ENCODE measurements at regions not wholly inside any gene's neighbourhood (a gene's known extent, or its start where the extent isn't known, plus 50 kb on each side); places are given as distances from the start of the nearest gene placed in this dataset.

DNA sequence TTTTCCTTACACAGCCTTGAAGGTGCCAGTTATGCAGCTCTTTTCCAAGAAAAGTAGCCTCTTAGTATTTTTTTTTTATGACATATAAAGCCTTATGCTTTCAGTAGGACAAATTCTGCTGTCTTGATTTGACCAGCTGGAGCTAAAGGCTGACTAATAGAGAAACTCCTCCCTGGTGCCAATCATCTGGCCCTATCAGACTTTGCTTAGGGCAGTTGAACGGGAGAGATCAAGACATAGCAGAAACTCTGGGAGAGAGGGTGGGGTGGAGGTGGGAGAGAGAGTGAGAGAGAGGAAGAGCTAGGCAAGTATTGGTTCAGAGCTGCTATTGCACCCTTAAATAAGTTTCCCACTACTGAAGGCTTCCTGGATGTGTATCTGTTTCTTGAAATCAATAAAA, 100.2 kb downstream of the SEC61B start:
- DNase-seq (ENCODE audit: low read depth, low spot score) = no peak
- H3K4me3 ChIP-seq (ENCODE audit: low read length) = no peak overlapping the region

DNA sequence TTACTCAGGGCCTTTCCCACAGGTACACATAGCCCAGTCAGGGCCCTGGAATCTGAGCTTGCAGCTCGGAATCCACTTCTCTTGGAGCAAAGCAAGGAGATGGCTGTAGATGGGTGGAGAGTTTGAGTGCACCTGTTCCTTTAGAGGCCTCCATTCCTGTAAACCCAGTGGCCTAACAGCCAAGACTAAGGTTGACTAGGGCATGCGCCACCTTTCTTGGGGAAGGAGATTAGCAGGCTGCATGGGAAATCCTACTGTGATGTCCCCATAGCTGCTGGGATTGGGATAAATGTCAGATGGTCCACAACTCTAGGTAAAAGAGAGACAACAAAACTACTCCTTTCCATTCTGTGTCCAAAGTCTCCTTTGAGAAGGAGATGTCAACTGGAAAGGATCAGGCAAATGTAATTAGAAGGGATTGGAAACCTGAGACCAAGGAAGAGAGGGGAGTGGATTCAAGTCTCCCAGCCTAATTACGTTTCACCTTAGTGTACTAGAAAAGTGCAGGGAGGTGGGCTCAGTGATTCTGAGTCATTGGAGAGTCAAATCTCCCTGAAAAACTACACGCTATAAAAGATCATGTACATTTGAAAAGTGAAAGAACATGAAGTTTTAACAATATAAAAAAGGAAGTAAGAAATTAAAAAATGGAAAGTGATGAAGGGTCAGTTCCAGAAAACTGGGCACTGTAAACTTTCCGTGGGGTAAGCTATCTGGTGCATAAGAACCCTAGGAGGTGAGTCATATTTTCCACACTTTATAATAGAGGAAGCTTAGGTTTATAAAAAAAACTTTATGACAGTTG, 104.2 kb downstream of the SEC61B start:
- no peak overlapping the region for H3K4me3 ChIP-seq (ENCODE audit: low read length)
- DNase-seq (ENCODE audit: low read depth, low spot score) = no peak

DNA sequence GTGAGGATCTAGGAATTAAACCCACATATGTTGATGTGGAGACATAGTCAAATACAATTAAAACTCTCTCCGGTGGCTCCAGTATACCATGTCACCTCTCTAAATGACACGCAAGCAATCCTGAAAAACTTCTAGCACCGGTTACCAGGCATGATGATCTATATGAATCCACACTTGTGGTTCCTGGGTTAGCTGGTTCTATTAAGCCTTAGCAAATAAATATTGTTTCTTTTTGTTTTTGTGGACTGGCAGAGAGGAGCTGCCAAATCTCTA, 104.8 kb downstream of the SEC61B start:
- DNase-seq (ENCODE audit: low read depth, low spot score) = no peak
- no peak overlapping the region for H3K4me3 ChIP-seq (ENCODE audit: low read length)

DNA sequence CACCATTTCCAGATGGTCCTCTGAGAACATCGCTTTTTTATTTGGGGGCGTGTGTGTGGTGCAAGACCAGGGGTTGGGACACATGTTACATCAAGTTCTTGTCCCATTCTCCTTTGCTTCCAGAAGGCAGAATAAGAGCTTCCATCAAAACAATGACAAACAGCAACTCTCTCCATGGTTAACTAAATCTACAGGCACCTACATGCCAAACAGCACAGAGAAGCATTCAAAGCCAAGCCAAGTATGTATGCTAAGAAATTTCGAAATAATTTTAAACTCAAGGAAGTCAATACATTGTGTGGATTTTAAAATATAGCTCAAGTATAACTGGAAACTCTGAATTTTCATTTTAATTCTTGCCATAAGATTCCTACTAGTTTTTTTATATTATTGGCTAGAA, 105.6 kb downstream of the SEC61B start:
- no peak overlapping the region for H3K4me3 ChIP-seq (ENCODE audit: low read length)

DNA sequence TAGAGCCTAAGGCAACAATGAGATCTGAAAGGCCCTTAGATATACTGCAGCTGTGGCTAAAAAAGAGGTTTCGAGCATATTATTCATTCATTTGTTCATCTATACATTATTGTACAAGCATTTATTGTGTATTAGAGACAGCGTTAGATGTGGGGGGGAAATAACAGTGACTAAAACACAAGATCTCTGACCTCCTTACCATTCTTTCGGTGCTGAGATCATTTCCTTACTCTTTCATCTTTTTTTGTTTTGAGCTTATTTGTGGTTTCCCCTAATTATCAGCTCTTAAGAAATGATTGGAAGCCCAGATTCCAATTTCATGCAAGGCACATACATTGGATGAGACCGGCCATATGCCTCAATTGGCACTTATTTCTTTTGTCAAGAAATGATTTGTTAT, 113.2 kb downstream of the SEC61B start:
- no peak for DNase-seq (ENCODE audit: low read depth, low spot score)
- no peak overlapping the region for H3K4me3 ChIP-seq (ENCODE audit: low read length)

More for the DNA sequence above, 105.6 kb downstream of the SEC61B start:
- no peak for DNase-seq (ENCODE audit: low read depth, low spot score)

DNA sequence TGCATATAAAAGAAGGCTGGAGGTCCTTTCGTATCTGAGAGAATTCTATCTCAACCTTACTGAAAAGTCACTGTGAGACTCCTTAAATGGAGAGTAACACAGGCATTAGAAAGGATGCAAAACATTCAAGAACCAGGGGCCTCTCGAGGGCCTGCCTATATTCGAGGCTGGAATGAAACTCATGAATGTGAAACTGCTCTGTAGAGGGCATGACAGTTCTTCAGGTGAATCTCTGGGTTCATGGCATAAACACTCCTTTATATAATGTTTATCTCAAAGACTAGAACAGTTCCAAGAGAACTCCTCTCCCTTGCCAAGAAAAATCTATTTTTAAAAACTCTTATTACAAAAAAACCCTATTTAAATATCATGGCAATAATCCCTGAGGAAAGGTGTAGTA, 113.9 kb downstream of the SEC61B start:
- H3K4me3 ChIP-seq (ENCODE audit: low read length) = no peak overlapping the region
- no peak for DNase-seq (ENCODE audit: low read depth, low spot score)

DNA sequence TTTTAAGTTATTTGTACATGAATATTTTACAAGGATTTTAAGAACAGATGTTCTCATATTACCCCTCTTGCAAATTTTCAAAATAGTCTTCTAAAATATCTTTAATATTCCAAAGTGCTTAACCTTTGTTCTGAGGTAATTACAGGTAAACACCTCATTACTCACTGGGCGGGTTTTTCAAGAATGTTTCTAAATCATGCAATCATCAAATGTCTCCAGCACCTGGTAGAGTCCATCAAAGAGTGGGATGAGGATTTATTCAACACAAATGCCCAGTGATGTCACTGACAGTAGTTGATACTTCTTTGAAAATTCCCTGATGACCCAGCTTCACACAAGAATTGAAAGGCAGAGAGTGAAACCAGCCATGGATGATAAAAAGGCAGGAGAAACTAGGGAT, 114.4 kb downstream of the SEC61B start:
- H3K4me3 ChIP-seq (ENCODE audit: low read length) = no peak overlapping the region
- no peak for DNase-seq (ENCODE audit: low read depth, low spot score)

DNA sequence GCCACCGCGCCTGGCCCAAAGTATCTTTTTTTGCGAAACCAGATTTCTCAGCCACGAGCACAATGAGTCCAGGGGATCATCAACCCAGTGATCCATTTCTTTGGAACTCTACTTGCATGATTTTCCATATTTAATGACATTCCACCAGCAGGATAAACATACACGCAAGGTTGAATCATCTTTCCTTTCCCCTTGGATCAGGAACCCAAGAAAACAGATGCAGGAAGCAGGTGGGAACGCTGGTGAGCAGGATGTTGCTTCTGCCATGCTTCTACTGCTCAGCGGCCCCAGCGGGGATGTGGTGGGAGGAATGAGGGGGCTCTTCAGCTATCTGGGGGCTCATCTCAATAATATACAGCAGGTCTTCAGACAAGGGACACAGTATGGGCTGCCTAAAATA, 118.2 kb downstream of the SEC61B start:
- H3K4me3 ChIP-seq (ENCODE audit: low read length) = no peak overlapping the region
- no peak for DNase-seq (ENCODE audit: low read depth, low spot score)

DNA sequence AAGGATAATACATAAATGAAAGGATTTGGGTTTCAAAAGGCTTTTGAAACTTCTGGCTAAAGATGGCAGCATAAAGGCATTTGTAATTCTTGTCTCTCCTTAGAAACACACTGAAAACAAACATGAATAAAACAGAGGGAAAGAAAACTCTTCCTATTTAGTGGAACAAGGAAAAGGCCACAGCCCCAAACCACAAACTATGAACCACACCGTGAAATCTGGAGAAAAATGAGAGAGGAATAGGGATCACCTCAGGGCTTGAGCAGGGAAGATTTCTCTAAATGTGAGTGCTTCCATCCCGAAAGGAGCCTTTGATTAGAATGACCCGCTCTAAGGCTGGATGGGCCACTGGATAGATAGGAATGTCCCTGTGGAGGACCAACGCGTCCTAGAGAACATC, 119.6 kb downstream of the SEC61B start:
- DNase-seq (ENCODE audit: low read depth, low spot score) = no peak
- H3K4me3 ChIP-seq (ENCODE audit: low read length) = no peak overlapping the region

DNA sequence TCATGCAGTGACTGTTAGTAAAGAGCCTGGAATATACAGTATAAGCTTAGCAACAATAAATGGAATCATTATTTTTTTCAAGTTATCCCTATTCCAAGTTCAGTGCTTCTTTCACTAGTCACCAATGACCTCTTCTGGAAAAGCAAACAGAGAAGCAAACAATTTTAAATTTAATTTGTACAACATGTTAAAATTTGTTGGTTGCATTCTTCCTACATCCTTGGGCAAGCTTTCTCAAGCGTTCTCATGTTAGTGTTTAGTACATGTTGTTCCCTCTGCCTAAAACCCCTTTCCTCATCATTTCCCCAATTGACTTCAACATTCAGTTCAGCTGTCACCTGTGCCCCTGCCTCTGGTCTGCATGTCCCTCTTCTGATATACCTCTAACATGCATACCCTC, 123.4 kb downstream of the SEC61B start:
- DNase-seq (ENCODE audit: low read depth, low spot score) = no peak
- no peak overlapping the region for H3K4me3 ChIP-seq (ENCODE audit: low read length)

DNA sequence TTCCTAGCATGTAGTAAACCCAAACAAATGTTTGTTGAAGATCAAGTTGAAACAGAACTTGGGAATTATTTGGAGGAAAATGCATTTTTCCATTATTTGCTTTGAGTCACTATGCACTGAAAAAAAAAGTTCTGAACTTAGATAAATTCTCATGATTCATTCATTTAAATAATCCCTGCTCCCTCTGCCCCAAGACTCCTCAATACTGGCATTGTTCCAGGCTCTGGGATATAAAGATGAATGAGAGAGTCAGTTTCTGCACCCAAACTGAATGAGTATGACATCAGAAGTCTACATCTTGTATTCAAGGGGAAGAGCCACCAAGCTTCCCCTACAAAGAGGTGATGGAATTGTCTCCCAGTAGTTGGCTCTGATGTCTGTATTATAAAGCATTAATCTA, 123.9 kb downstream of the SEC61B start:
- no peak for DNase-seq (ENCODE audit: low read depth, low spot score)
- no peak overlapping the region for H3K4me3 ChIP-seq (ENCODE audit: low read length)

DNA sequence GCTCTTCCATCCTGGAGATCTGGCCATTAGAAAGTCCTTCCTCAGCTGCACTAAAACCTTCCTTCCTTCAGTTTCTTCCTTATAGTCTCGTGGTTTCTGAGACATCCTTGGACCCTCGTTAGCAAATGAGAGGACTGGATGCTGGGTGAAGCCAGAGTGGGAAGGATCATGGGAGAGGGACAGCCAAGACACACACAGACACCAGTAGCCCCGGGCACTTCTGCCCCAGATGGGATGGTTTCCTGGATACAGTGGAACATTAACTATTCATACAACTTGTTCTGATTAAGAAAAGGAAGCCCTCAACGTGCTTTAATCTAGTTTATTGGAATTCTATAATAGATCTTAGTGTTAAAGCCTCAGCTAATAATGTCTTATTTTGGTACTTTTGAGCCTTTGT, 125.5 kb downstream of the SEC61B start:
- no peak overlapping the region for H3K4me3 ChIP-seq (ENCODE audit: low read length)
- no peak for DNase-seq (ENCODE audit: low read depth, low spot score)

DNA sequence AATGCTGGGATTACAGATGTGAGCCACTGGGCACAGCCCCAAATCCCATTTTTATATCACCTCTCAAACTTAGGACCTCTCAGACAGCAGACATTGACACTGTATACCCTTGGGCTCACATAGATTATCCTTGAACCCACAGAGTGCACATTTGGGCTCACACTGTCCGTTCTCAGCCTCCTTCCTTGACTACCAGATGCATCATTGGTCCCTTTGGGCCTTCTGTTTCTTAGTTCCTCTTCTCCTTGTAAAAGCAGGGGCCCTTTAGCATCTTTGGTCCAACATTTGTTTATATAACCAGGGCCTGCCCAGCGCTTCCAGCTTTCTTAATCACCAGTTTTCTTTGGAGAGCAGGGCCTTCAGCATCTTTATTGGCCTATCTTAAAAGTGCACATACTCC, 126.2 kb downstream of the SEC61B start:
- DNase-seq (ENCODE audit: low read depth, low spot score) = no peak
- H3K4me3 ChIP-seq (ENCODE audit: low read length) = no peak overlapping the region

DNA sequence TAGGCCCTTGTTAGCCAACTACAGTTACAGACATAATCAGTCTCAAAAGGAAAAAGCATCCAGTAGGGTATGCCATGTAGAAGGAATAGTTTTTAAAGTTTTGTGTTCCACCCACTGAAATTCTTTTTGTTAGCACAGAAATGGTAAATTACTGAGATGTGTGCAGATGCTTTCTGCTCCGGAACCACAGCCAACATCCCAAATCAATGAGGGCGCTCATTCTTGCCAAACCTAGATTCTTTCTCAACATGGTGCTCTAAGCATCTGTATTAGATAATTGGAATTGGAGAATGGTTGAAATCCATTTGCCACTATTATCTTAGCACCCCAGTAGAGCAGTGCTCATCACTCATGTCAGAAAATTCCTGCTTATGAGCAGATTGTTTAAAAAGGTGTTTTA, 127.8 kb downstream of the SEC61B start:
- H3K4me3 ChIP-seq (ENCODE audit: low read length) = no peak overlapping the region
- DNase-seq (ENCODE audit: low read depth, low spot score) = no peak

DNA sequence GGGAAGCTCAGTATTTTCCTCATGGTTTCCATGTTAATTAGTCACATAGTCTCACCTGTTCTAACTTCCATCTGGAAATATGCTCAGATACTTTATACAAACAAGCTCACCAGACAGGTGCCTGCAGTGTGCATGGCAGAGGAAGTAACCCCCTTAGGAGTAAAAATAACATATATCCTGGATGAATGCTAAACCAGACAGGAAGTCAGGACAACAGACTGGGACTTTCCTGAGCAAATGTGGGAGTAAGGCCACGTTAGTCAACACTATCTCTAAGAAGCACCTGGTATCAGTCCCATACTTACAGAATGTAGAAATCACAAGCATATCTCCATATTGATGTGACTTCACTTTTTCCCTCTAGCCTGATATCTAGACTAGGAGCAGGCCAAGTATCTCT, 128.4 kb downstream of the SEC61B start:
- no peak for DNase-seq (ENCODE audit: low read depth, low spot score)
- no peak overlapping the region for H3K4me3 ChIP-seq (ENCODE audit: low read length)

DNA sequence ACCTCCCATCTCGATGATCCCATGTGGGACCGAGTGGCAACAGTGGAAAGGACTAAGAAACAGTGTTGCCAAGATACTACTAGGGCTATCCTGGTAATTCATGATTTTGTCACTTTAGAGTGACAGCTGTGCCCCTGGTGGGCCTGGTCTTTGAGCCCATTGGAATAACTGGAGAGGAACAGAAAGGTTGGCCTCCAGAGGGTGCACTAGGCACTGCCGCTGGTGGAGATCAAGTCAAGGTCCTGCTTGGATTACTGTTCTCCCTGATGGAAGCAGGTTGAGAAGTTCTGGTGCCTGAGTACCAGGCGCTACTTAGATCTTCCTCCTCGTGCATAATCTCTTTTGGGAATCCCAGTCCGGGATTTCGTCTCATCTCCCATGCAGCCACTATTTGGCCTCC, 129.6 kb downstream of the SEC61B start:
- H3K4me3 ChIP-seq (ENCODE audit: low read length) = no peak overlapping the region
- DNase-seq (ENCODE audit: low read depth, low spot score) = no peak

DNA sequence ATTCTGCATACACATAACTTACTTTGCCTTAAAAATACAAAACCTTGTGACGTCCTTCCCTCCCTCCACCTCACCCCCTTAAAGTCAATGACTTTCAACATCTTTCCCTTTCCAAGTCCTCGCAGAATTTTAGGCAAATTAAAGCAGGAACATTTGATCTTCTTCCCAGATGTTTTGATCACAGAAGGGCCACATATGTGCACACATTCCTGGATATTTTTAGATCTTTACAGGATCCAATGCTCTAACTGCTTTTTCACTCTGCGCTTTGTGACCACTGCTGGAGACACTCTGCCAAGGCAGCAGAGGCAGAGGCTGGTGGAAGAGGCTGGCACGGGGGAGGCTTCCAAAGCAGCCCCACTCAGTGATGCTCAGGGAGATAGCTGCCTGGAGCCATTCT, 130.7 kb downstream of the SEC61B start:
- no peak for DNase-seq (ENCODE audit: low read depth, low spot score)
- H3K4me3 ChIP-seq (ENCODE audit: low read length) = no peak overlapping the region

DNA sequence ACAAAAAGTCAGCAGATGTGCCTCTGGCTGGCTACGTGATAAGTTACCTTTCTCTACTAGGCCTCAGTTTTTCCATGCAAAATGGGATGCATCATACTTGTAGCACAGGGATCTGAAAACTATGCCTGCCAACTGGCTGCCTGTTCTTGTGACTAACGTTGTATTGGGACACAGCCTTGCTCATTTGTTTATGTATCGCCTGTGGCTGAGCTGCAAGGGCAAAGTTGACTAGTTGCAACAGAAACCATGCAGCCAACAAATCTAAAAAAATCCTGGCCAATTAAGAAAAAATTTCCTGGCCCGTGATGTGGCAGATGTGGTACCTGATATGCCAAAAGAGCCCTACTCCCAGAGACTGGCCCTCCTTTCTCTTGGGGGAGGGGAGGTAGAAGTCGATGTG, 131.3 kb downstream of the SEC61B start:
- H3K4me3 ChIP-seq (ENCODE audit: low read length) = no peak overlapping the region
- DNase-seq (ENCODE audit: low read depth, low spot score) = no peak

DNA sequence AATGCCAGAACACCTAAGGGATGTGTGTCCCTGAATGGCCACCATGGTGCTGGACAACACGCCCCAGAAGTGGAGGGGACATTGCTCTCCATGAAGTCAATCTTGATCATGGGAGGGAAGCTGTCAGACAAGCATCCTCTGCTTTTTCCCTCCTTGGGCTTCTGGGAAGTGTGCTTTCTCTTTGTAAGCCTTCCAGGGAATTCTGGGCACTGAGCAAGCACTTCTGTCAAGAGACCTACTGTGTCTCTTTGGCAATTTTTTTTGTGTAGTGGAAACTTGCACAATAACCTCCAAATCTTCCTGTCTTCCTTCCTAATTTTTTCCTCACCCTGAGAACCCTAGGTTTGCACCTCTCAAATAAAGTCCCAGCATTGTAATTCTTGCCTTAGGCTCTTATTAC, 132.0 kb downstream of the SEC61B start:
- DNase-seq (ENCODE audit: low read depth, low spot score) = no peak
- H3K4me3 ChIP-seq (ENCODE audit: low read length) = no peak overlapping the region

DNA sequence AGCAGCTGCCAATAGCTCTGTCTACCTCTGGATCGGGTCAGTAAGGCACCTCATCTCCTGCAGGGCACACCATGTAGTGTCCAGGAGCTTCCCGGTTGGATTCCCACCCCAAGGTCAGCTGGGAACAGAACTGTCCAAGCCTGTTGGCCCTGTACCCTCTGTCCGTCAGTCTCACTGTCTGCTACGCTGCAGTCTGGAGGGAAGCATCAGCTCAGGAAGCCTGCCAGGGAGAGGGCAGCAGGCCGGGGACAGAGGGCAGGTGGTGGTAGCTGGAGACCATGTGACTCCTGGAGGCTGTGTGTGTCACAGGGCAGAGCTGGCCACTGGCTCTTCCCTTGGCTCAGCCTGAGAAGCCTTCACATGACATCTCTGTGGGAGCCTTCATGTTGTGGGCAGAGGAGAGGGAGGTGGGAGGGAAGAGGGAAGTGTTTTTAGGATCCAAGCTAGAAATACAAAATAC, 134.5 kb downstream of the SEC61B start:
- no peak overlapping the region for H3K4me3 ChIP-seq (ENCODE audit: low read length)
- no peak for DNase-seq (ENCODE audit: low read depth, low spot score)

DNA sequence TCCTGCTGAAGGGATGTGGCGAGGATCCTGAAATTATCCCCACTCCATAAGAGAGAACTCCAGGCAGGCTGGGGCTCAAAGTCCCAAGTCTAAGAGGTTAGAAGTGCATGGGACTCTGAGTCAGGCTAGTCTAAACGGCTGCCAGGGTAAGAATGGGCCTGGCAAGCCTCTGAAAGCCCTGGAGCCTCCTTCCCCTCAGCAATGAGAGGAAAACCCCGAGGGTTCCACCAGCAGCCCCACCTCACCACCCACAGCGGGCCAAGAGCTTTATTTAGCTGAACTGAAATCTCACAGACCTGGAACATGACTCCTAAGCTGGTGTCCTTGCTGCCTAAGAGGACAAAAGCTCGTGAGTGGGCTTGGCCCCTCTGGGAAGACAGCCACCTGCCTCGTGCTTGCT, 135.5 kb downstream of the SEC61B start:
- no peak for DNase-seq (ENCODE audit: low read depth, low spot score)
- H3K4me3 ChIP-seq (ENCODE audit: low read length) = no peak overlapping the region

DNA sequence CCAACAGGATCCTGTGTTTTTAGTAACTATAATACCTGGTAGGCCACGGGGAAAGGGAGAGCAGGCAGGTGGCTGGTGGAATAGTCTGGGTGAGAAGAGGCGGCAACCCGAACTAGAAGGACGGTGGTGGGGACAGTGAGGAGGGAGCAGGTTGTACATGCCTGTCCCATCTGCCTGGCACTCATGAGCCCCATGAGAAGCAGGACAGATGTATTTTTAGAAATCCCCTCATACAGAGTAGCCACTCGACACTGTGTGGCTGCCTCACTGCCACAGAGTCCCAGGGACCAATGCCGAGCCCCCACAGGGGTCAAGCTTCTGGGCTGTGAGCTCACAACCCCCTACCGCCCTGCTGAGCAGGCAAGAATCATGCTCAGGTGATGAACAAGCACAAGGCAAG, 136.6 kb downstream of the SEC61B start:
- no peak for DNase-seq (ENCODE audit: low read depth, low spot score)
- no peak overlapping the region for H3K4me3 ChIP-seq (ENCODE audit: low read length)
